SK-N-SH (cell line): ENCODE measurements at regions not wholly inside any gene's neighbourhood (a gene's known extent, or its start where the extent isn't known, plus 50 kb on each side); places are given as distances from the start of the nearest gene placed in this dataset.

Experiments used
- CTCF ChIA-PET: fragments of 300-600, 350-600 bp; formaldehyde crosslinking; extraction: SDS; loops from one replicate; lab custom pipeline; 2021; lab: Yijun Ruan, JAX
- POLR2A ChIA-PET: fragments of 350-600 bp; sonication (Branson Sonifier 250); formaldehyde crosslinking; extraction: SDS; loops from one replicate; lab custom pipeline; 2020; ENCODE audit warnings: antibody characterized with exemption, inconsistent platforms; lab: Yijun Ruan, JAX
- DNase-seq: peaks from one replicate; pipeline ENCODE4 v3.0.0; 2012
- H2AFZ ChIP-seq: fragments of 200-600 bp; sonication (generic); 2 replicates; pipeline ENCODE4 v1.8.1; 2016; ENCODE audit warnings: antibody characterized with exemption, mild to moderate bottlenecking, low read depth
- H3F3A ChIP-seq: fragments of 200-600 bp; sonication (generic); replicated peaks from 2 replicates; pipeline ENCODE3; 2016; ENCODE audit warnings: antibody characterized with exemption, mild to moderate bottlenecking; ENCODE audit not compliant: insufficient read depth
- H3K27ac ChIP-seq, 2 experiments: fragments of 200-500 bp in 1 of 2; fragments of 200-600 bp in 1 of 2; sonication (Bioruptor generic) in 1 of 2; sonication (generic), shearing (Covaris generic) in 1 of 2; 2 replicates each; pipeline versions ENCODE4 v1.5.1 to v1.6.1; 2014 to 2016; ENCODE audit warnings: low read depth in 2 of 2, inconsistent platforms in 1 of 2, low read length in 1 of 2, mild to moderate bottlenecking in 1 of 2, mixed read lengths in 1 of 2
- H3K27me3 ChIP-seq: fragments of 200-600 bp; sonication (generic), shearing (Covaris generic); 2 replicates; pipeline ENCODE4 v1.6.1; 2016; ENCODE audit warnings: mixed run types; ENCODE audit not compliant: insufficient read depth
- H3K36me3 ChIP-seq, 2 experiments: fragments of 200-500 bp in 1 of 2; fragments of 200-600 bp in 1 of 2; sonication (Bioruptor generic) in 1 of 2; sonication (generic) in 1 of 2; replicated peaks in 1 of 2; 2 replicates each; pipeline versions ENCODE3 to v1.5.1; 2014 to 2016; ENCODE audit warnings: low read length in 1 of 2, mild to moderate bottlenecking in 1 of 2; ENCODE audit not compliant: insufficient read depth in 2 of 2, control insufficient read depth in 1 of 2
- H3K4me1 ChIP-seq, 2 experiments: fragments of 200-500 bp in 1 of 2; fragments of 200-600 bp in 1 of 2; sonication (Bioruptor generic) in 1 of 2; sonication (generic), shearing (Covaris generic) in 1 of 2; 2 replicates each; pipeline versions ENCODE4 v1.5.1 to v1.6.1; 2014 to 2016; ENCODE audit warnings: low read depth in 1 of 2, low read length in 1 of 2, mixed run types in 1 of 2; ENCODE audit not compliant: insufficient read depth in 2 of 2, control insufficient read depth in 1 of 2
- H3K4me2 ChIP-seq: fragments of 200-600 bp; sonication (generic), shearing (Covaris generic); 2 replicates; pipeline ENCODE4 v1.6.1; 2017; ENCODE audit warnings: mixed run types
- H3K4me3 ChIP-seq, 2 experiments: fragments of 200-500 bp in 1 of 2; fragments of 200-600 bp in 1 of 2; sonication (Bioruptor generic) in 1 of 2; sonication (generic), shearing (Covaris generic) in 1 of 2; 2 replicates each; pipeline versions ENCODE4 v1.5.1 to v1.8.1; 2014 to 2016; ENCODE audit warnings: low read depth in 2 of 2, inconsistent platforms in 1 of 2, low read length in 1 of 2, mild to moderate bottlenecking in 1 of 2, mixed read lengths in 1 of 2, moderate library complexity in 1 of 2
- H3K79me2 ChIP-seq: fragments of 200-600 bp; sonication (generic); 2 replicates; pipeline ENCODE4 v1.8.1; 2017; ENCODE audit warnings: mild to moderate bottlenecking; ENCODE audit not compliant: insufficient read depth
- H3K9ac ChIP-seq: fragments of 200-600 bp; sonication (generic); 2 replicates; pipeline ENCODE4 v1.6.1; 2017; ENCODE audit warnings: mixed run types
- H3K9me2 ChIP-seq: fragments of 200-600 bp; sonication (generic); 2 replicates; pipeline ENCODE4 v1.6.1; 2017; ENCODE audit warnings: mixed run types
- H3K9me3 ChIP-seq: fragments of 200-600 bp; sonication (generic); 2 replicates; pipeline ENCODE4 v1.6.1; 2017; ENCODE audit warnings: mixed run types, mild to moderate bottlenecking, moderate library complexity
- H4K20me1 ChIP-seq: fragments of 200-600 bp; sonication (generic); 2 replicates; pipeline ENCODE4 v1.6.1; 2017; ENCODE audit warnings: mild to moderate bottlenecking, mixed run types; ENCODE audit not compliant: insufficient read depth
- ELF1 ChIP-seq: IDR thresholded peaks from 2 replicates; pipeline ENCODE4 v1.4.0; 2012
- EP300 ChIP-seq, 2 experiments: IDR thresholded peaks; 2 replicates each; pipeline versions ENCODE4 v1.4.0 to v1.6.1; 2012; ENCODE audit warnings: borderline replicate concordance in 1 of 2, low read depth in 1 of 2, low read length in 1 of 2
- EZH2phosphoT487 ChIP-seq: fragments of 200-600 bp; sonication (generic); IDR thresholded peaks from 2 replicates; pipeline ENCODE4 v1.6.1; 2017; ENCODE audit warnings: low read depth, mixed run types, mild to moderate bottlenecking, antibody characterized with exemption, moderate library complexity, borderline replicate concordance
- FOSL2 ChIP-seq: IDR thresholded peaks from 2 replicates; pipeline ENCODE4 v1.4.0; 2012; ENCODE audit warnings: low read depth, mild to moderate bottlenecking, moderate library complexity, borderline replicate concordance
- FOXJ3 ChIP-seq: sonication (generic); formaldehyde crosslinking; IDR thresholded peaks from 2 replicates; pipeline ENCODE4 v1.5.1; 2020; ENCODE audit warnings: mild to moderate bottlenecking, missing genetic modification reagents
- FOXM1 ChIP-seq: IDR thresholded peaks from 2 replicates; pipeline ENCODE4 v1.4.0; 2012; ENCODE audit warnings: low read depth, mild to moderate bottlenecking
- GATA2 ChIP-seq: sonication (generic); formaldehyde crosslinking; IDR thresholded peaks from 2 replicates; pipeline ENCODE4 v1.5.0; 2020; ENCODE audit warnings: mild to moderate bottlenecking, missing genetic modification reagents
- NRF1 ChIP-seq: IDR thresholded peaks from 2 replicates; pipeline ENCODE4 v1.6.1; 2012; ENCODE audit warnings: low read depth, mild to moderate bottlenecking, low read length
- PBX3 ChIP-seq: IDR thresholded peaks from 2 replicates; pipeline ENCODE4; 2012
- RAD21 ChIP-seq: IDR thresholded peaks from 2 replicates; pipeline ENCODE4 v1.6.1; 2012; ENCODE audit warnings: mild to moderate bottlenecking, low read length
- RFX5 ChIP-seq: IDR thresholded peaks from 2 replicates; pipeline ENCODE4 v1.6.1; 2012; ENCODE audit warnings: mild to moderate bottlenecking, improper control_type of control experiment, low read length
- RXRA ChIP-seq: IDR thresholded peaks from 2 replicates; pipeline ENCODE4 v1.4.0; 2012; ENCODE audit warnings: low read depth, mild to moderate bottlenecking, borderline replicate concordance
- SIN3A ChIP-seq: IDR thresholded peaks from 2 replicates; pipeline ENCODE4 v1.6.1; 2012; ENCODE audit warnings: low read depth, mild to moderate bottlenecking, low read length, moderate library complexity, borderline replicate concordance
- SMC3 ChIP-seq: IDR thresholded peaks from 2 replicates; pipeline ENCODE4 v1.6.1; 2012; ENCODE audit warnings: low read depth, low read length, improper control_type of control experiment
- TAF1 ChIP-seq: IDR thresholded peaks from 2 replicates; pipeline ENCODE4 v1.6.1; 2012; ENCODE audit warnings: low read depth, mild to moderate bottlenecking, low read length, moderate library complexity, borderline replicate concordance
- TEAD4 ChIP-seq: IDR thresholded peaks from 2 replicates; pipeline ENCODE4 v1.4.0; 2012; ENCODE audit warnings: mild to moderate bottlenecking, borderline replicate concordance; ENCODE audit not compliant: insufficient read depth
- YY1 ChIP-seq: IDR thresholded peaks from 2 replicates; pipeline ENCODE4 v1.4.0; 2012; ENCODE audit warnings: low read depth, mild to moderate bottlenecking
- ZBTB33 ChIP-seq: IDR thresholded peaks from 2 replicates; pipeline ENCODE4 v1.4.0; 2012; ENCODE audit warnings: low read depth, borderline replicate concordance
- WGBS: methylation state at CpG from one replicate; pipeline ENCODE4 v1.1.6; 2017; ENCODE audit warnings: low lambda C conversion rate; 5-methylcytosine and 5-hydroxymethylcytosine counted together
- TF ChIP-seq, protein P1 (sequence below): fragments of 150-350 bp; IDR thresholded peaks from 2 replicates; pipeline ENCODE4 v1.6.1; 2017; ENCODE audit warnings: antibody characterized with exemption, low read length, low read depth, borderline replicate concordance
- TF ChIP-seq, protein P2 (sequence below): fragments of 200-600 bp; sonication (generic); IDR thresholded peaks from 2 replicates; pipeline ENCODE4 v1.6.1; 2017; ENCODE audit warnings: antibody characterized with exemption, mild to moderate bottlenecking, moderate library complexity
- TF ChIP-seq, protein P3 (sequence below): IDR thresholded peaks from 2 replicates; pipeline ENCODE4 v1.4.0; 2012; ENCODE audit warnings: low read depth, borderline replicate concordance

DNA sequence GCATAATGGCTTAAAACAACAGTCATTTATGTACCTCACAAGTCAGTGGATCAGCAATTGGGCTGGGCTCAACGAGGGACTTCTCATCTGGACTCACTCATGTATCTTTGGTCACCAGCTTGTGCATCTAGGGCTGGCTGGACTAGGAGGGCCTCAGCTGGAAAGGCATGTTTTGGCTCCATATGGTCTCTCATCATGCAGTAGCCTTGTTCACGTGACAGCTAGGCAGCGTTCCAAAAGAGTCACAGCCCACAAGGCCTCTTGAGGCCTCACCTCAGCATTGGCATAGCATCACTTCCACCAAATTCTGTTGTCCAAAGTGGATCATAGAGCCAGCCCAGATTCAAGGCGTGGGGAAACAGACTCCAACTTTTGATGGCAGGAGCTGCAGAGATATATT, 110.1 kb downstream of the MAFB start:
- Histone ChIP-seq H3K9me3 (no peaks in the 10 kb centered on the region), H3K9me2 (no peaks in the 10 kb centered on the region), H3K4me2 (no peak overlapping the region), H3K27ac (no peak overlapping the region), H3K27me3 (peaks cover 10% of the 10 kb centered on the region; the same call in 1 of the 2 replicates), H3K4me3 (no peak overlapping the region), H3K4me1 (no peaks in the 10 kb centered on the region), H3K79me2 (no peaks in the 10 kb centered on the region), H3K36me3 (no peaks in the 10 kb centered on the region), H2AFZ (no peak overlapping the region), H3F3A (no peaks in the 10 kb centered on the region), H4K20me1 (no peaks in the 10 kb centered on the region), H3K9ac (no peak overlapping the region)
- ChIA-PET CTCF (interaction anchor here (0.7 kb wide), 1 partner anchor 457 kb away, joined by 3 read pairs; no protein-coding TSS in a partner anchor), POLR2A (no interaction called here)
- WGBS, result 29% methylated on average over 3 of the region's 4 CpGs
- TF ChIP-seq NRF1 (no peak), TEAD4 (no peak), FOXJ3 (CRISPR knock-in tag) (no peak), RFX5 (no peak), SIN3A (no peak), RAD21 (no peak), FOSL2 (no peak), TAF1 (no peak)
- TF ChIP-seq, protein P1, sequence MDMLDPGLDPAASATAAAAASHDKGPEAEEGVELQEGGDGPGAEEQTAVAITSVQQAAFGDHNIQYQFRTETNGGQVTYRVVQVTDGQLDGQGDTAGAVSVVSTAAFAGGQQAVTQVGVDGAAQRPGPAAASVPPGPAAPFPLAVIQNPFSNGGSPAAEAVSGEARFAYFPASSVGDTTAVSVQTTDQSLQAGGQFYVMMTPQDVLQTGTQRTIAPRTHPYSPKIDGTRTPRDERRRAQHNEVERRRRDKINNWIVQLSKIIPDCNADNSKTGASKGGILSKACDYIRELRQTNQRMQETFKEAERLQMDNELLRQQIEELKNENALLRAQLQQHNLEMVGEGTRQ, result no peak
- DNase-seq, result no peak

DNA sequence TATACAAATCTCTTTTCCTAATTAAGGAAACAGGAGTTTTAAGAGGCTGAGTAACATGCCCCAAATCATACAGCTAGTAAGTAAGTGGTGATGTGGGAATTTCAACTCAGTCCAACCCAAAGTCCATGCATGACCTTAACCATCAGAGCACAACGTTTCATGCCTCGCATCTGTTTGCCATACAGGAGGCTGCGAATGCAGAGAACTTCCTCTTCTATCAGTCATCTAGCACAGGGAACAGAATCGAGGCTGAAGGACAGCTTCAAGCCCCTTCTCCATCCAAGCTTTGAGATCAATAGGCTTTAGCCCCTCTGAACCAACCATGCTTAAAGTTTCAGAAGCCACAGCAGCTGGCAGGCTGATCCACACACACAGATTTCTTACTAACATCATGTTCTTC, 113.2 kb downstream of the MAFB start:
- Histone ChIP-seq H4K20me1 (no peaks in the 10 kb centered on the region), H3K9ac (no peak overlapping the region), H3K27ac (no peak overlapping the region), H3F3A (no peaks in the 10 kb centered on the region), H3K4me1 (no peaks in the 10 kb centered on the region), H2AFZ (no peak overlapping the region), H3K36me3 (no peaks in the 10 kb centered on the region), H3K27me3 (peaks cover 10% of the 10 kb centered on the region; the same call in 1 of the 2 replicates), H3K4me3 (no peak overlapping the region), H3K9me3 (no peaks in the 10 kb centered on the region), H3K79me2 (no peaks in the 10 kb centered on the region), H3K9me2 (no peaks in the 10 kb centered on the region), H3K4me2 (no peak overlapping the region)
- ChIA-PET POLR2A (no interaction called here), CTCF (interaction anchor here (2.0 kb wide), 1 partner anchor 9 kb away, joined by 4 read pairs; no protein-coding TSS in a partner anchor)
- no peak for DNase-seq
- no peak for TF ChIP-seq EZH2phosphoT487
- TF ChIP-seq RXRA, result no peak
- no peak for TF ChIP-seq EP300 (IDR thresholded peaks at IDR 0.05; ENCODE audit: borderline replicate concordance in 1 of 2, low read depth in 1 of 2, low read length in 1 of 2)
- TF ChIP-seq, protein P2, sequence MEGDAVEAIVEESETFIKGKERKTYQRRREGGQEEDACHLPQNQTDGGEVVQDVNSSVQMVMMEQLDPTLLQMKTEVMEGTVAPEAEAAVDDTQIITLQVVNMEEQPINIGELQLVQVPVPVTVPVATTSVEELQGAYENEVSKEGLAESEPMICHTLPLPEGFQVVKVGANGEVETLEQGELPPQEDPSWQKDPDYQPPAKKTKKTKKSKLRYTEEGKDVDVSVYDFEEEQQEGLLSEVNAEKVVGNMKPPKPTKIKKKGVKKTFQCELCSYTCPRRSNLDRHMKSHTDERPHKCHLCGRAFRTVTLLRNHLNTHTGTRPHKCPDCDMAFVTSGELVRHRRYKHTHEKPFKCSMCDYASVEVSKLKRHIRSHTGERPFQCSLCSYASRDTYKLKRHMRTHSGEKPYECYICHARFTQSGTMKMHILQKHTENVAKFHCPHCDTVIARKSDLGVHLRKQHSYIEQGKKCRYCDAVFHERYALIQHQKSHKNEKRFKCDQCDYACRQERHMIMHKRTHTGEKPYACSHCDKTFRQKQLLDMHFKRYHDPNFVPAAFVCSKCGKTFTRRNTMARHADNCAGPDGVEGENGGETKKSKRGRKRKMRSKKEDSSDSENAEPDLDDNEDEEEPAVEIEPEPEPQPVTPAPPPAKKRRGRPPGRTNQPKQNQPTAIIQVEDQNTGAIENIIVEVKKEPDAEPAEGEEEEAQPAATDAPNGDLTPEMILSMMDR, result no peak
- TF ChIP-seq RFX5, result no peak
- no peak for TF ChIP-seq YY1
- TF ChIP-seq, protein P3, sequence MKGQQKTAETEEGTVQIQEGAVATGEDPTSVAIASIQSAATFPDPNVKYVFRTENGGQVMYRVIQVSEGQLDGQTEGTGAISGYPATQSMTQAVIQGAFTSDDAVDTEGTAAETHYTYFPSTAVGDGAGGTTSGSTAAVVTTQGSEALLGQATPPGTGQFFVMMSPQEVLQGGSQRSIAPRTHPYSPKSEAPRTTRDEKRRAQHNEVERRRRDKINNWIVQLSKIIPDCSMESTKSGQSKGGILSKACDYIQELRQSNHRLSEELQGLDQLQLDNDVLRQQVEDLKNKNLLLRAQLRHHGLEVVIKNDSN, result no peak
- no peak for TF ChIP-seq GATA2
- TF ChIP-seq PBX3, result no peak
- no peak for TF ChIP-seq SMC3
- no peak for TF ChIP-seq FOSL2
- TF ChIP-seq ELF1, result no peak
- TF ChIP-seq ZBTB33, result no peak
- no peak for TF ChIP-seq FOXM1
- 22% methylated on average over 4 of the region's 4 CpGs for WGBS
